ENCODE measurements at regions not wholly inside any gene's neighbourhood (a gene's known extent, or its start where the extent isn't known, plus 50 kb on each side); places are given as distances from the start of the nearest gene placed in this dataset.
"Not testable (repeated sequence)": the region's sequence is repeated elsewhere in the genome, so short reads cannot be mapped to it uniquely, and the experiment has no call there.

- DNase-seq, result peak in 1 of 58 donors; percentile 1
Measured at GRCh38 chr10:9331583-9332008, 1277.1 kb downstream of the GATA3 start.

GRCh38 chr10:9334270-9334669 lies 1279.8 kb downstream of the GATA3 start:
- no peak for DNase-seq

DNA sequence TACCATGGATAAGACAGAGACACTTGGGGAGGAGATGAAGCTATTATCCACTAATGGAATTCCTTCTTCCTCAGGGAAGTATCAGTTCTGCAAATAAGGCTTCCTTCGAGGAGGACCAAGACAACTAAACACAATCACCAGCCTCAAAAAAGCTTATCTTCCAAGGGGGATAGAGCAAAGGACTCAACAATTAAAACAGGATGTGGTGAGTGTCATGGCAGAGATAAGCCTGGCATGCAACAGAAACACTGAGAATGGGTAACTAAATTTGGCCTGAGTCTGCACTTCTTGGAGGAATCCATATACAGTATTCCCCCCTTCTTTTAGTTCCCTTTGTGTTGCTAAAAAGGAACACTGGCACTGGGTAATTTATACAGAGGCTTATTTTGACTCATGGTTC lies 1285.2 kb downstream of the GATA3 start:
- DNase-seq, result no peak

- peak in 4 of 58 donors; percentile 2 to 50 (median 26) for DNase-seq
Measured at GRCh38 chr10:9342885-9343570, 1288.5 kb downstream of the GATA3 start.

DNA sequence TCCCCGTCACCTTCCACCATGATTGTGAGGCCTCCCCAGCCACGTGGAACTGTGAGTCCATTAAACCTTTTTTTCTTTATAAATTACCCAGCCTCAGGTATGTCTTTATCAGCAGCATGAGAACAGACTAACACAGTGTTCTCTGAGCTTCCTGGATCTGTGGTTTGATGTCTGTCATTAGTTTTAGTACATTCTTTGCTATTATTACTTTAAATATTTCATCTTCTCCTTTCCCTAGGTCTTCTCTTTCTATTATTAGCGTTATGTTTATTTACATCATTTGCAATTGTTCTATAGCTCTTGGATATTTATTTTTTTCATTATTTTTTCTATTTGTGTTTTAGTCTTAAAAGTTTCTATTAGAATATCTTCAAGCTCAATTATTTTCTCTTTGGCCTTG lies 1293.4 kb downstream of the GATA3 start:
- DNase-seq, result not testable (repeated sequence)

GRCh38 chr10:9357471-9357870 lies 1303.0 kb downstream of the GATA3 start:
- DNase-seq, result no peak

GRCh38 chr10:9362721-9363120 lies 1308.2 kb downstream of the GATA3 start:
- DNase-seq, result no peak

GRCh38 chr10:9379183-9379582 lies 1324.7 kb downstream of the GATA3 start:
- DNase-seq, result no peak

DNA sequence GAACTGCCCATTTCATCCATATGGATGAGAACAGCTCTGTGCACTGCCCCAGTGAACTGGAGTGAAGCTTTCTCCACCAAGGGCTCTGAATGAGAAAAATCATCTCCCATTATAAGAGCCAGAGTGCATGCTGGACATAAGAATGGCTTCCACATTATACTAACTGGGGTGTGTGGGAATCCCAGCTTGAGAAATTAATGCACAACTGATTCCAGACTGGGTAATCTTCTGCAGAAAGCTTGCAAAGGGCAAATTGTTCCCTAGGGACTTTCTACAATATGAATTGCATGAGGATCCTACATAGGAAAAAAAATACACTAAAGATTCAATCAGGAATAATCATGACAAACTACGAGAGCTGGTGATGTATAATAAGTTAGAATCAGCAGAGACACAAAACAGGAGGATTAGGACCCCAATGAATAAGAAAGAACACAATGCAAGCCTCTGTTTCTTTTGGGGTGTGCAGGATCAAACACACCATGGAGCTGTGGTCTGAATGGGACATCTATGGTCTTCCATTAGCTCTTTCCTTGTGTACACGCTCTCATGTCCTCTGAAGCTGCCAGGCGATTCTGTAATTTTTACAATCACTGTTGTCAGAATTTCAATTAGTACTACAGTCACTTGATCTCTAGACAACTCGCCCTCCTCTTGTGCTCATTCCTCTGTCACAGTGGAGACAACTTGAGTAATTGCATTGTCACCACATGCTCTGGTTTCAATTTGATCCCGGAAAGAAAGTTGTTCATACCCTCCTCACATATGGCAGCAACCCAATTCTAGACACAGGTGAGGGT lies 1327.4 kb downstream of the GATA3 start:
- no peak for DNase-seq

GRCh38 chr10:9382533-9382866 lies 1328.0 kb downstream of the GATA3 start:
- DNase-seq, result no peak

GRCh38 chr10:9390516-9390915 lies 1336.0 kb downstream of the GATA3 start:
- no peak for DNase-seq

- no peak for DNase-seq
Measured at GRCh38 chr10:9399275-9399983, 1344.9 kb downstream of the GATA3 start.

DNA sequence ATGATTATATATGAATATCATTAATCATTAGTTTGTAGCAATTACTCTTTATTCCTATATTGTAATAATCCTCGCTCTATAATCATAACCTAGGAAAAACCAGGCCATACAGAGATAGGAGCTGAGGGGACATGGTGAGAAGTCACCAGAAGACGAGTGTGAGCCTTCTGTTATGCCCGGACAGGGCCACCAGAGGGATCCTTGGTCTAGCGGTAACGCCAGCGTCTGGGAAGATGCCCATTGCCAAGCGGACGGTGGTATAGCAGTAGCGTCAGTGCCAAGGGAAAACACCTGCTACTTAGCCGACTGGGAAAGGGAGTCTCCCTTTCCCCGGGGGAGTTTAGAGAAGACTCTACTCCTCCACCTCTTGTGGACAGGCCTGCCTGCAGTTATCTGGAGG lies 1347.6 kb downstream of the GATA3 start:
- DNase-seq, result not testable (repeated sequence)

GRCh38 chr10:9402507-9403195 lies 1348.2 kb downstream of the GATA3 start:
- DNase-seq, result not testable (repeated sequence)

GRCh38 chr10:9407201-9407600 lies 1352.7 kb downstream of the GATA3 start:
- not testable (repeated sequence) for DNase-seq

DNA sequence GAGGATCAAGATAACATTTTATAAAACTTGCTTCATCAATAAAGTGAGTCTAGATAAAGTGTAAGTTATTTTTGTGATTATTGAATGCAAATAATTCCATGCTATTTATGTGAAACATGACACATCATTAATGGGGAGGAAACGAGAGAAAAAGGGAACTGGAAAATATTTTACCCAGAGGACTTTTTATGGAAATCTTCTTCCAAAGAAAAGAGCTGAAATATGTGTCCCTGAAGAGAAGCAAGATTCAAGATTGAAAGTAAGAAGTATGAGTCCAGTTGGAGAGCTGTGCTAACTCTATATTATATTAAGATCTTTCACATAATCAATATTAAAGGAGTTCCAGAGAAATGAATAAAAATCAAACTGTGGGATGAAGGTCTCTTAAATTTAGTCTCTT lies 1361.8 kb downstream of the GATA3 start:
- DNase-seq, result no peak

DNA sequence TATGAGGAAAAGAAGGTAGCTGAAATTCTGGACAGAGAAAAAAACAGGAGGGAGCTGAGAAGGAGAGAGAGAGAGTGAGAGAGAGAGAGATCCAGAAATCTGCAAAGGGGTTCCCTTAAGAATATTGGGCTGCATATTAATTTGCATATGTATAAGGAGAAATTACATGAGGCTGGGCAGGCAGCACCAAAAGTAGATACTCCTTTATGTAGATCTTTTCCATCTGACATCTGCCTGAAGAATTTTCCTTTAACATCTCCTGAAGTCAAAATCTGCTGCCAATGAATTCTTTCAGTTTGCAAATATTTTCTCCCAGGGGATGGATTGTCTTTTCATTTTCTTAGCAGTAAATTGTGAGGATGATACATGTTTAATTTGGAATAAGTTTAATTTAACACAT lies 1365.3 kb downstream of the GATA3 start:
- no peak for DNase-seq

- no peak for DNase-seq
Measured at GRCh38 chr10:9427209-9427608, 1372.7 kb downstream of the GATA3 start.

DNA sequence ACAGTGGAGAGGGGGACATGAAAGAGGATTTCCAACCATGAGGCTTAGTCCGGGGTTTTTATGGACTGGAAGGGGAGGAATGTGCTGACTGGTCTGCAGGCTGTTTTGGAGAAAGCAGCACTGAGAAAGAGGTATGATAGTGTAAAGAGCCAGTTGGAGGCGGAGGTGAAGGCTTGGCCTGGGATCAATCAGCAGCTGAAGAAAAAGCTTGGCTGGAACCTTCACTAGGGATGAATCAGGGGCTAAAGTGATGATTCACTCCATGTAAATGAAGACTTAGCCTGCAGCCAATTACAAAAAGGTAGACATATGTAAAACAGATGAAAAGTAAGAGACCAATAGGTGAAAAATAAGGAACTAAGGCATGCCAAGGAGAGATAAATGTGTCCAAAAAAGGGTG lies 1382.6 kb downstream of the GATA3 start:
- no peak for DNase-seq

- DNase-seq, result no peak
Measured at GRCh38 chr10:9443758-9444157, 1389.3 kb downstream of the GATA3 start.

DNA sequence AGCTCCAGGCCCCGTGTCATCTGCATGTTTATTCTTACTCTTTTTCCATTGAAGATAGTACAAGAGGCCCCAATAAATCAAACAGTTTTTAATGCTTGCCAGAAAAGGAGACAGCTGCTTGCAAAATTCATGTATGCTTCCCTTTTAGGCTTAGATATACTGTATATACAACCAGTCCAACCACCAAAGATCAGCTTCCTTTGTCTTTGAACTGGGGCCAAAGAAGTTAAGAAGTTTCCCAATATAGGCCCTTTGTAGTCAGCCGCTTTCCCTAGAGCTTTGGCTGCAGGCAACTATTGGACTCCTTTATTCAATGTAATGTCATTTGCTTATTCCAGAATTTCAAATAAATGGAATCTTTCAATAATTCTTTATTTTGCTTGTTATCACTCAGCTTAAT lies 1395.0 kb downstream of the GATA3 start:
- DNase-seq, result no peak

DNA sequence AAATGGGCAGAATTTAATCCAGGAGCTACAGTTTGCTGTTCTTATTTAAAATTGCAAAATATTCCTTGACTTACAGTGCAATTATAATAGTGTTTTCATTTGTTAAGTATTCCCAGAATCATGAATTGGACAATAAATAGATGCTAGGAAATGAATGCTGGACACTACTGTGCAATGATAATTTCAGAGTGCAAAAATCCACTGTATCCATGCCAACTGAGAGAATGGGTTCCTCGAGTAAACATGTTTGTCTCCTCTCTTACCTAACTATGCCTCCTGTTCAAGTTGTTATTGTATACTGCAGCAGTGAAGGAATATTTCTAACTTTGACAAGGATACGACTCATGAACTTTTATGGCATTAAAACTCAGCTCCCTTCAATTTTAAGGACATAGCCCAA lies 1396.3 kb downstream of the GATA3 start:
- DNase-seq, result no peak
